Left lung (tissue), 4 donors: ENCODE measurements at regions not wholly inside any gene's neighbourhood (a gene's known extent, or its start where the extent isn't known, plus 50 kb on each side); places are given as distances from the start of the nearest gene placed in this dataset.

Experiments used
- ATAC-seq: fragments of 200-7000 bp; cut with Tn5 transposase; one replicate; pipeline ENCODE4 v1.9.1; 2020; ENCODE audit warnings: moderate library complexity
- DNase-seq, 4 donors: peaks; one replicate each; pipeline ENCODE4 v3.0.0-alpha.2; 2013 to 2020
- H3K27ac ChIP-seq, 2 donors: fragments of 200-600 bp; sonication (generic) in 1 of 2; one replicate each; pipeline versions ENCODE4 v1.5.0 to v1.8.0; 2020 to 2021
- H3K27me3 ChIP-seq, 2 donors: fragments of 200-600 bp; sonication (generic) in 1 of 2; one replicate each; pipeline versions ENCODE4 v1.5.0 to v1.8.0; 2020 to 2021
- H3K36me3 ChIP-seq, 2 donors: fragments of 200-600 bp; sonication (generic) in 1 of 2; one replicate each; pipeline versions ENCODE4 v1.5.0 to v1.8.0; 2020 to 2021
- H3K4me1 ChIP-seq, 2 donors: fragments of 200-600 bp; one replicate each; pipeline ENCODE4 v1.8.0; 2021
- H3K4me3 ChIP-seq, 2 donors: fragments of 200-600 bp; sonication (generic) in 1 of 2; one replicate each; pipeline versions ENCODE4 v1.5.0 to v1.8.0; 2020 to 2021; ENCODE audit warnings: mild to moderate bottlenecking in 1 of 2
- H3K9me3 ChIP-seq, 2 donors: fragments of 200-600 bp; sonication (generic) in 1 of 2; one replicate each; pipeline versions ENCODE4 v1.5.0 to v1.8.0; 2020 to 2021
- intact Hi-C, 2 donors: fragments of 100-400 bp; cut with DNase I; formaldehyde crosslinking; loops; one replicate each; pipeline versions ENCODE4 v1.11.2 to v1.14.2; 2022
- TF ChIP-seq, protein P1 (sequence below), 2 donors: fragments of 200-600 bp; sonication (generic) in 1 of 2; IDR thresholded peaks; one replicate each; pipeline versions ENCODE4 v1.5.0 to v1.8.0; 2021; ENCODE audit warnings: antibody characterized with exemption in 2 of 2
- donor health status: DM: no; HTN: yes; CAD: no.
- donor health status: DM: no; HTN: no; CAD: no.

DNA sequence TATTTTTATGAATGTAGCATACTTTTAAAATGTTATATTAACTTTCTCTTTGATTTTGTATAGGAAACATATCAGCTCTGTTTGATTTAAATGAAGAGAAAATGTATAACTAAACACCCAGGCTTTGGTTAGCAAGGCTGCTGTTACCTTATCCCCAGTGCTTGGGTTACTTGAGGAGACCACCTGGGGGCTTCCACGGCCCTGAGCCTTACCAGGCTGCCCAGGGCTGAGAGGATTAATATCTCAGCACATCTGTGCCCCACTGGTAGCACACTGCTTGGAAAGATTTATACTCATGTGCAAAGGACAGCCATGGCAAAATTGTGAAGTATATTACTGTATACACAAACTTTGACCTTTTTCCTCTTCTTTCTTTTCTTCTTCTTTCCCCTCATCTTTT, 752.9 kb downstream of the RAPGEF2 start:
- H3K9me3 ChIP-seq = no peaks in the 10 kb centered on the region
- TF ChIP-seq, protein P1, sequence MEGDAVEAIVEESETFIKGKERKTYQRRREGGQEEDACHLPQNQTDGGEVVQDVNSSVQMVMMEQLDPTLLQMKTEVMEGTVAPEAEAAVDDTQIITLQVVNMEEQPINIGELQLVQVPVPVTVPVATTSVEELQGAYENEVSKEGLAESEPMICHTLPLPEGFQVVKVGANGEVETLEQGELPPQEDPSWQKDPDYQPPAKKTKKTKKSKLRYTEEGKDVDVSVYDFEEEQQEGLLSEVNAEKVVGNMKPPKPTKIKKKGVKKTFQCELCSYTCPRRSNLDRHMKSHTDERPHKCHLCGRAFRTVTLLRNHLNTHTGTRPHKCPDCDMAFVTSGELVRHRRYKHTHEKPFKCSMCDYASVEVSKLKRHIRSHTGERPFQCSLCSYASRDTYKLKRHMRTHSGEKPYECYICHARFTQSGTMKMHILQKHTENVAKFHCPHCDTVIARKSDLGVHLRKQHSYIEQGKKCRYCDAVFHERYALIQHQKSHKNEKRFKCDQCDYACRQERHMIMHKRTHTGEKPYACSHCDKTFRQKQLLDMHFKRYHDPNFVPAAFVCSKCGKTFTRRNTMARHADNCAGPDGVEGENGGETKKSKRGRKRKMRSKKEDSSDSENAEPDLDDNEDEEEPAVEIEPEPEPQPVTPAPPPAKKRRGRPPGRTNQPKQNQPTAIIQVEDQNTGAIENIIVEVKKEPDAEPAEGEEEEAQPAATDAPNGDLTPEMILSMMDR (IDR thresholded peaks at IDR 0.05) = no peak
- H3K27me3 ChIP-seq = no peaks in the 10 kb centered on the region
- H3K4me1 ChIP-seq = no peaks in the 10 kb centered on the region
- DNase-seq = no peak
- no peaks in the 10 kb centered on the region for H3K36me3 ChIP-seq
- intact Hi-C loops = no loop called here
- H3K27ac ChIP-seq = no peak overlapping the region
- no peak overlapping the region for H3K4me3 ChIP-seq
- ATAC-seq = no peak

DNA sequence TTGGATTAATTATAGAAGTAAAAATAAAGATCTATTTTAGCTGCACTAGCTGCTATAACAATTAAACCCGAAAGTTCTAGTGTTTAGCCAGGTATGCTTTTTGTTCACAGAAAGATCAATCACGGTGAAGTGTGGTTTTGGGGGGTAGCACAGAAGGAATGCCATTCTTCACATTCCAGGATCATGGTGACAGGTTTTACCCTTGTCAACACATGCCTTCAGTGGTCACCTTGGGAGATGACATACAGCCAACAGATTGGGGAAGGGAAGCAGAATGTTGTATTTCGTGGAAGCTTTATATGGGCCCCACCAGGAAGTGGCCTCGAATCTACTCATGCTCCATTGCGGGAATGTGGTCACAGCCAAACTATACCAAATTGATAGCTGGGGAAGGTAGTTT, 753.6 kb downstream of the RAPGEF2 start:
- H3K27me3 ChIP-seq = no peaks in the 10 kb centered on the region
- TF ChIP-seq, protein P1 (IDR thresholded peaks at IDR 0.05) = no peak
- intact Hi-C loops = no loop called here
- no peak overlapping the region for H3K27ac ChIP-seq
- ATAC-seq = no peak
- H3K36me3 ChIP-seq = no peaks in the 10 kb centered on the region
- H3K4me1 ChIP-seq = no peaks in the 10 kb centered on the region
- DNase-seq = no peak
- H3K9me3 ChIP-seq = no peaks in the 10 kb centered on the region
- no peak overlapping the region for H3K4me3 ChIP-seq

DNA sequence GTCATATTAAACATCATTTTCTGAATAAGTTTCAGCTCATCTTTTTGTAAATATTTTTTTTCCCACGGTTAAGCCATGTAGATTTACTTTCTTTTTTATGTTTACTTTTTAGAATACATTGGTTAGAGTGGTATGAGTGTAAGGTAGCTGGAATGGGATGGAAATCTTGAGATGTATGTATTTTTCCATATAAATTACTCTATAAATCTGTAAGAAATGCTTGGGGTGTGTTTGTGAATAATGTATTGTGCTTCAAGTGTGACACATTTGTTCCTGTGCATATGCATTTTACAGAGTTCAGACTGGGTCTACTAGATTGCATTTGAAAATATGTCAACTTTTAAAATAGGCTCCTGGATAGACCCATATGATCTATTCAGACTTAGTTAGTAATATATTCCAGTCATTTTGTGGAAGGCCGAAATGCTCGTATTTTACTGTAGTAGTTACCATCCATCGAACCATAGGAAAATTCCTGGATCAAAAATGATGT, 756.8 kb downstream of the RAPGEF2 start:
- TF ChIP-seq, protein P1 (IDR thresholded peaks at IDR 0.05) = no peak
- intact Hi-C loops = no loop called here
- H3K4me3 ChIP-seq = no peak overlapping the region
- DNase-seq = no peak
- no peak overlapping the region for H3K27ac ChIP-seq
- no peaks in the 10 kb centered on the region for H3K4me1 ChIP-seq
- no peaks in the 10 kb centered on the region for H3K9me3 ChIP-seq
- ATAC-seq = no peak
- H3K27me3 ChIP-seq = no peaks in the 10 kb centered on the region
- H3K36me3 ChIP-seq = no peaks in the 10 kb centered on the region

DNA sequence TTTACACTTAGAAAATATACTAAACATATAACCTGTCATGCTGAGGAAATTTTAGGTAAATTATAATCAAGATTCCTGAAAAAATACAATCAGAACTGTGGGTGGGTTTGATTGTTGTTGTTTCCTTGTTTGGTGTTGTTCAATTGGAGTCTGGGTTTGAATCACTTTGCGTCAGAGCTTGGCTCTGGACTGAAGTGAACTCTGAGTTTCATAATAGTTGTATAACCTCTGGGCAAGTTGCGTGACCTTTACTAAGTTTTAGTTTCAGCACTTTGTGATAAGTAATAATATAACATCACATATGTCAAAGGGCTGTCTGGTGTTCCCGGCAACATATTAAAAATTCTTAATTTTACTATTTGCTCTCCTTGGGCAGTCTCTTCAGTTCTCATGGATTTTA, 758.1 kb downstream of the RAPGEF2 start:
- TF ChIP-seq, protein P1 (IDR thresholded peaks at IDR 0.05) = no peak
- intact Hi-C loops = no loop called here
- Histone ChIP-seq H3K9me3 (no peaks in the 10 kb centered on the region), H3K36me3 (no peaks in the 10 kb centered on the region), H3K4me1 (no peaks in the 10 kb centered on the region), H3K4me3 (no peak overlapping the region), H3K27ac (no peak overlapping the region), H3K27me3 (no peaks in the 10 kb centered on the region)
- ATAC-seq (no peak), DNase-seq (no peak)

DNA sequence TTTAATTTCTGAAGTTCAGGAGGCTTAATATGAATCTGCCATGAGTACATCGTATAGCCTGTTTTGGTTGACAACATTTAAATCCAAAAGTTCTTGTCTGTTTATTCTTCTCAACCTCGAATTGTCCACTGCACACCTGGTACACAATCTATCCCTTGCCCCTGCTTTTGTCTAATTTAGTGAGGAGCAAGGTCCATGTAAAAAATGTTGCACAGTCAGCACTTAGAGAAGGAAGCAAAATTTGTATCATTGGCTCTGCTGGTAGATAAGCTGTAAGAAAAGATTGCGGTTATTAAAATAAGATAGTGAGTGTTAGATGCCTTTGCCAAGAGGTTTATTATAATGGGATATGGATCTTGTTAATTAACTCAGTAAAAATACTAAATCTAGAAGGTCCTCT, 761.5 kb downstream of the RAPGEF2 start:
- no peaks in the 10 kb centered on the region for H3K27me3 ChIP-seq
- no peaks in the 10 kb centered on the region for H3K4me1 ChIP-seq
- no peak overlapping the region for H3K27ac ChIP-seq
- ATAC-seq = no peak
- intact Hi-C loops = no loop called here
- H3K4me3 ChIP-seq = no peak overlapping the region
- TF ChIP-seq, protein P1 (IDR thresholded peaks at IDR 0.05) = no peak
- DNase-seq = no peak
- no peaks in the 10 kb centered on the region for H3K9me3 ChIP-seq
- H3K36me3 ChIP-seq = no peaks in the 10 kb centered on the region
